Activated naive CD4-positive, alpha-beta T cell treated with anti-CD3 and anti-CD28 coated beads for 36 hours (primary cell): ENCODE measurements at regions not wholly inside any gene's neighbourhood (a gene's known extent, or its start where the extent isn't known, plus 50 kb on each side); places are given as distances from the start of the nearest gene placed in this dataset.

Experiments used
- CTCF ChIA-PET: fragments of 350-600 bp; sonication (Branson Sonifier 250); formaldehyde crosslinking; loops from one replicate; lab custom pipeline; 2021; ENCODE audit warnings: antibody characterized with exemption; lab: Charles Lee
- DNase-seq: peaks from one replicate; pipeline ENCODE4 v3.0.0-alpha.2; 2020
- H3K27ac Mint-ChIP-seq: one replicate; pipeline ENCODE4 v1.8.0; 2021; ENCODE audit warnings: mild to moderate bottlenecking, mixed read lengths
- H3K27me3 Mint-ChIP-seq: one replicate; pipeline ENCODE4 v1.8.0; 2021; ENCODE audit warnings: low read depth, mixed read lengths
- H3K36me3 Mint-ChIP-seq: one replicate; pipeline ENCODE4 v1.8.0; 2021; ENCODE audit warnings: low read depth, mixed read lengths
- H3K4me1 Mint-ChIP-seq: one replicate; pipeline ENCODE4 v1.8.0; 2021; ENCODE audit warnings: low read depth, mixed read lengths
- H3K4me3 Mint-ChIP-seq: one replicate; pipeline ENCODE4 v1.8.0; 2021; ENCODE audit warnings: mild to moderate bottlenecking, moderate library complexity, mixed read lengths
- H3K9me3 Mint-ChIP-seq: one replicate; pipeline ENCODE4 v1.8.0; 2021; ENCODE audit warnings: mixed read lengths
- intact Hi-C: fragments of 100-400 bp; cut with micrococcal nuclease; formaldehyde crosslinking; loops from one replicate; pipeline ENCODE4 v1.15.1; 2023

GRCh38 chr2:18365342-18365741 lies 195.1 kb downstream of the RDH14 start:
- Mint-ChIP-seq H3K4me3 (no peak overlapping the region), H3K36me3 (no peaks in the 10 kb centered on the region), H3K27ac (no peak overlapping the region), H3K9me3 (no peaks in the 10 kb centered on the region), H3K4me1 (no peaks in the 10 kb centered on the region), H3K27me3 (peaks cover 12% of the 10 kb centered on the region)
- intact Hi-C loops: no loop called here
- CTCF ChIA-PET: no interaction called here
- no peak for DNase-seq

GRCh38 chr2:18363348-18363747 lies 197.1 kb downstream of the RDH14 start:
- H3K36me3 Mint-ChIP-seq: no peaks in the 10 kb centered on the region
- no peaks in the 10 kb centered on the region for H3K9me3 Mint-ChIP-seq
- peaks cover under 1% of the 10 kb centered on the region for H3K27me3 Mint-ChIP-seq
- intact Hi-C loops: no loop called here
- H3K4me1 Mint-ChIP-seq: no peaks in the 10 kb centered on the region
- H3K4me3 Mint-ChIP-seq: no peak overlapping the region
- DNase-seq: no peak
- H3K27ac Mint-ChIP-seq: no peak overlapping the region
- CTCF ChIA-PET: no interaction called here

GRCh38 chr2:18362696-18363095 lies 197.8 kb downstream of the RDH14 start:
- H3K36me3 Mint-ChIP-seq: no peaks in the 10 kb centered on the region
- H3K27me3 Mint-ChIP-seq: no peaks in the 10 kb centered on the region
- intact Hi-C loops: no loop called here
- no peak overlapping the region for H3K4me3 Mint-ChIP-seq
- no peak for DNase-seq
- no peaks in the 10 kb centered on the region for H3K4me1 Mint-ChIP-seq
- CTCF ChIA-PET: no interaction called here
- H3K27ac Mint-ChIP-seq: no peak overlapping the region
- H3K9me3 Mint-ChIP-seq: no peaks in the 10 kb centered on the region

GRCh38 chr2:18357537-18357936 lies 202.9 kb downstream of the RDH14 start:
- no peaks in the 10 kb centered on the region for H3K4me1 Mint-ChIP-seq
- H3K27ac Mint-ChIP-seq: no peak overlapping the region
- H3K36me3 Mint-ChIP-seq: no peaks in the 10 kb centered on the region
- no peak overlapping the region for H3K4me3 Mint-ChIP-seq
- DNase-seq: no peak
- H3K27me3 Mint-ChIP-seq: no peaks in the 10 kb centered on the region
- no peaks in the 10 kb centered on the region for H3K9me3 Mint-ChIP-seq
- CTCF ChIA-PET: no interaction called here
- intact Hi-C loops: no loop called here

GRCh38 chr2:18356676-18357075 lies 203.8 kb downstream of the RDH14 start:
- CTCF ChIA-PET: interaction anchor here (0.6 kb wide), 1 partner anchor 506 kb away, joined by 3 read pairs; no protein-coding TSS in a partner anchor
- no peak overlapping the region for H3K4me3 Mint-ChIP-seq
- intact Hi-C loops: no loop called here
- H3K9me3 Mint-ChIP-seq: no peaks in the 10 kb centered on the region
- H3K36me3 Mint-ChIP-seq: no peaks in the 10 kb centered on the region
- H3K27ac Mint-ChIP-seq: no peak overlapping the region
- H3K4me1 Mint-ChIP-seq: no peaks in the 10 kb centered on the region
- no peaks in the 10 kb centered on the region for H3K27me3 Mint-ChIP-seq
- no peak for DNase-seq

GRCh38 chr2:18349421-18349820 lies 211.0 kb downstream of the RDH14 start:
- Mint-ChIP-seq H3K4me3 (no peak overlapping the region), H3K4me1 (no peaks in the 10 kb centered on the region), H3K27me3 (peaks cover 2% of the 10 kb centered on the region), H3K9me3 (peaks cover 3% of the 10 kb centered on the region), H3K36me3 (no peaks in the 10 kb centered on the region), H3K27ac (no peak overlapping the region)
- CTCF ChIA-PET: interaction anchor here (0.6 kb wide), 2 partner anchors 37 to 416 kb away, joined by 3 read pairs; no protein-coding TSS in a partner anchor
- DNase-seq: no peak
- intact Hi-C loops: no loop called here

- DNase-seq: no peak
- intact Hi-C loops: no loop called here
- H3K9me3 Mint-ChIP-seq: peaks cover 3% of the 10 kb centered on the region
- H3K27ac Mint-ChIP-seq: no peak overlapping the region
- no peaks in the 10 kb centered on the region for H3K36me3 Mint-ChIP-seq
- H3K27me3 Mint-ChIP-seq: peaks cover 2% of the 10 kb centered on the region
- no peaks in the 10 kb centered on the region for H3K4me1 Mint-ChIP-seq
- no peak overlapping the region for H3K4me3 Mint-ChIP-seq
- CTCF ChIA-PET: no interaction called here
Observed at GRCh38 chr2:18346874-18347273, 213.6 kb downstream of the RDH14 start.

- intact Hi-C loops: no loop called here
- CTCF ChIA-PET: no interaction called here
Observed at GRCh38 chr2:18346344-18346743, 214.1 kb downstream of the RDH14 start.

GRCh38 chr2:18345848-18346247 lies 214.6 kb downstream of the RDH14 start:
- DNase-seq: no peak
- no peak overlapping the region for H3K4me3 Mint-ChIP-seq
- H3K36me3 Mint-ChIP-seq: no peaks in the 10 kb centered on the region
- no peaks in the 10 kb centered on the region for H3K27me3 Mint-ChIP-seq
- intact Hi-C loops: no loop called here
- no peak overlapping the region for H3K27ac Mint-ChIP-seq
- H3K9me3 Mint-ChIP-seq: peaks cover 2% of the 10 kb centered on the region
- H3K4me1 Mint-ChIP-seq: no peaks in the 10 kb centered on the region
- CTCF ChIA-PET: no interaction called here

More at GRCh38 chr2:18346344-18346743, 214.1 kb downstream of the RDH14 start:
- Mint-ChIP-seq H3K9me3 (peaks cover 3% of the 10 kb centered on the region), H3K4me1 (no peaks in the 10 kb centered on the region), H3K27me3 (peaks cover 2% of the 10 kb centered on the region), H3K27ac (no peak overlapping the region), H3K4me3 (no peak overlapping the region), H3K36me3 (no peaks in the 10 kb centered on the region)
- no peak for DNase-seq

- Mint-ChIP-seq H3K4me1 (no peaks in the 10 kb centered on the region), H3K4me3 (no peak overlapping the region), H3K9me3 (peaks cover 1% of the 10 kb centered on the region), H3K36me3 (no peaks in the 10 kb centered on the region), H3K27me3 (peaks cover 3% of the 10 kb centered on the region), H3K27ac (no peak overlapping the region)
- CTCF ChIA-PET: no interaction called here
- intact Hi-C loops: no loop called here
- DNase-seq: no peak
Observed at GRCh38 chr2:18342901-18343300, 217.6 kb downstream of the RDH14 start.

GRCh38 chr2:18339326-18339725 lies 221.1 kb downstream of the RDH14 start:
- no peak for DNase-seq
- Mint-ChIP-seq H3K9me3 (peaks cover 1% of the 10 kb centered on the region), H3K36me3 (no peaks in the 10 kb centered on the region), H3K4me3 (no peak overlapping the region), H3K27me3 (peaks cover 11% of the 10 kb centered on the region), H3K27ac (no peak overlapping the region), H3K4me1 (no peaks in the 10 kb centered on the region)
- intact Hi-C loops: no loop called here
- CTCF ChIA-PET: no interaction called here

GRCh38 chr2:18336975-18337374 lies 223.5 kb downstream of the RDH14 start:
- Mint-ChIP-seq H3K4me3 (no peak overlapping the region), H3K27me3 (peaks cover 11% of the 10 kb centered on the region), H3K4me1 (no peaks in the 10 kb centered on the region), H3K27ac (no peak overlapping the region), H3K36me3 (no peaks in the 10 kb centered on the region), H3K9me3 (peaks cover 1% of the 10 kb centered on the region)
- intact Hi-C loops: no loop called here
- no peak for DNase-seq
- CTCF ChIA-PET: no interaction called here

- H3K27me3 Mint-ChIP-seq: peaks cover 7% of the 10 kb centered on the region
- intact Hi-C loops: no loop called here
- DNase-seq: no peak
- CTCF ChIA-PET: no interaction called here
- H3K27ac Mint-ChIP-seq: no peak overlapping the region
- H3K4me3 Mint-ChIP-seq: no peak overlapping the region
- H3K36me3 Mint-ChIP-seq: no peaks in the 10 kb centered on the region
- no peaks in the 10 kb centered on the region for H3K9me3 Mint-ChIP-seq
- no peaks in the 10 kb centered on the region for H3K4me1 Mint-ChIP-seq
Observed at GRCh38 chr2:18332477-18332876, 228.0 kb downstream of the RDH14 start.

GRCh38 chr2:18325118-18325517 lies 235.3 kb downstream of the RDH14 start:
- H3K4me3 Mint-ChIP-seq: no peak overlapping the region
- H3K27ac Mint-ChIP-seq: no peak overlapping the region
- H3K27me3 Mint-ChIP-seq: no peaks in the 10 kb centered on the region
- H3K36me3 Mint-ChIP-seq: no peaks in the 10 kb centered on the region
- intact Hi-C loops: no loop called here
- H3K9me3 Mint-ChIP-seq: no peaks in the 10 kb centered on the region
- no peaks in the 10 kb centered on the region for H3K4me1 Mint-ChIP-seq
- DNase-seq: no peak
- CTCF ChIA-PET: no interaction called here
